ENCODE measurements at regions not wholly inside any gene's neighbourhood (a gene's known extent, or its start where the extent isn't known, plus 50 kb on each side); places are given as distances from the start of the nearest gene placed in this dataset.
A peak's percentile ranks its signal among the peaks of the same experiment; 100 is the strongest.

GRCh38 chr5:148913493-148913892, 87.1 kb downstream of the ADRB2 start:
- no TSS peak for BruUV-seq (replicated peaks)
- DNase-seq (ENCODE audit: low spot score), result no peak
- H3K36me3 ChIP-seq (ENCODE audit: insufficient read depth, low read length, poor library complexity, severe bottlenecking), result no peaks in the 10 kb centered on the region
- no peaks in the 10 kb centered on the region for H3K27me3 ChIP-seq (replicated peaks; ENCODE audit: insufficient read depth, low read depth, low read length, poor library complexity)
- H3K4me3 ChIP-seq (ENCODE audit: low read depth, low read length, poor library complexity, severe bottlenecking), result no peak overlapping the region
- H3K9me3 ChIP-seq (ENCODE audit: low read depth, low read length, poor library complexity, severe bottlenecking), result no peaks in the 10 kb centered on the region
- H3K4me1 ChIP-seq (ENCODE audit: insufficient read depth, low read length, poor library complexity, severe bottlenecking), result peaks cover 6% of the 10 kb centered on the region
- TF ChIP-seq EZH2 (IDR thresholded peaks at IDR 0.05; ENCODE audit: borderline replicate concordance, low read depth, low read length, poor library complexity, severe bottlenecking), result no peak
- TF ChIP-seq CTCF (conservative IDR thresholded peaks at IDR 0.05; ENCODE audit: low read depth, low read length), result no peak
- intact Hi-C loops (cut with micrococcal nuclease; ENCODE audit: unreplicated experiment), result no loop called here
- ChIA-PET CTCF (no interaction called here), POLR2A (ENCODE audit: low non-redundant PET) (no interaction called here)
- no peak overlapping the region for H3K27ac ChIP-seq (ENCODE audit: low read depth, low read length, poor library complexity, severe bottlenecking)

GRCh38 chr5:148913985-148914431, 87.6 kb downstream of the ADRB2 start:
- DNase-seq (ENCODE audit: low spot score), result peak; percentile 61
- no peak overlapping the region for H3K27ac ChIP-seq (ENCODE audit: low read depth, low read length, poor library complexity, severe bottlenecking)
- ChIA-PET POLR2A (ENCODE audit: low non-redundant PET) (no interaction called here), CTCF (no interaction called here)
- no peaks in the 10 kb centered on the region for H3K9me3 ChIP-seq (ENCODE audit: low read depth, low read length, poor library complexity, severe bottlenecking)
- TF ChIP-seq EZH2 (IDR thresholded peaks at IDR 0.05; ENCODE audit: borderline replicate concordance, low read depth, low read length, poor library complexity, severe bottlenecking), result no peak
- no peak for TF ChIP-seq CTCF (conservative IDR thresholded peaks at IDR 0.05; ENCODE audit: low read depth, low read length)
- intact Hi-C loops (cut with micrococcal nuclease; ENCODE audit: unreplicated experiment), result no loop called here
- no TSS peak for BruUV-seq (replicated peaks)
- H3K36me3 ChIP-seq (ENCODE audit: insufficient read depth, low read length, poor library complexity, severe bottlenecking), result no peaks in the 10 kb centered on the region
- H3K4me1 ChIP-seq (ENCODE audit: insufficient read depth, low read length, poor library complexity, severe bottlenecking), result peaks cover 6% of the 10 kb centered on the region
- H3K27me3 ChIP-seq (replicated peaks; ENCODE audit: insufficient read depth, low read depth, low read length, poor library complexity), result no peaks in the 10 kb centered on the region
- no peak overlapping the region for H3K4me3 ChIP-seq (ENCODE audit: low read depth, low read length, poor library complexity, severe bottlenecking)

- POLR2A ChIA-PET (ENCODE audit: low non-redundant PET), result no interaction called here
- no peaks in the 10 kb centered on the region for H3K36me3 ChIP-seq (ENCODE audit: insufficient read depth, low read length, poor library complexity, severe bottlenecking)
- peaks cover 6% of the 10 kb centered on the region for H3K4me1 ChIP-seq (ENCODE audit: insufficient read depth, low read length, poor library complexity, severe bottlenecking)
- no peaks in the 10 kb centered on the region for H3K27me3 ChIP-seq (replicated peaks; ENCODE audit: insufficient read depth, low read depth, low read length, poor library complexity)
- BruUV-seq (replicated peaks), result no TSS peak
- no peak overlapping the region for H3K27ac ChIP-seq (ENCODE audit: low read depth, low read length, poor library complexity, severe bottlenecking)
- DNase-seq (ENCODE audit: low spot score), result no peak
- no peak for TF ChIP-seq EZH2 (IDR thresholded peaks at IDR 0.05; ENCODE audit: borderline replicate concordance, low read depth, low read length, poor library complexity, severe bottlenecking)
- TF ChIP-seq CTCF (conservative IDR thresholded peaks at IDR 0.05; ENCODE audit: low read depth, low read length), result no peak
- H3K9me3 ChIP-seq (ENCODE audit: low read depth, low read length, poor library complexity, severe bottlenecking), result no peaks in the 10 kb centered on the region
- CTCF ChIA-PET, result no interaction called here
- no peak overlapping the region for H3K4me3 ChIP-seq (ENCODE audit: low read depth, low read length, poor library complexity, severe bottlenecking)
- intact Hi-C loops (cut with micrococcal nuclease; ENCODE audit: unreplicated experiment), result no loop called here
These were observed 88.9 kb downstream of the ADRB2 start for GRCh38 chr5:148915224-148915817.

Measured in A673 (cell line).